ENCODE measurements at regions not wholly inside any gene's neighbourhood (a gene's known extent, or its start where the extent isn't known, plus 50 kb on each side); places are given as distances from the start of the nearest gene placed in this dataset.

- WGBS = 89% methylated on average over 2 of the region's 2 CpGs
- Histone ChIP-seq H3K27ac (ENCODE audit: low read depth in 1 of 2, low read length in 2 of 2) (no peak overlapping the region), H3K4me1 (ENCODE audit: control insufficient read depth in 4 of 4, insufficient read depth in 4 of 4, low read length in 3 of 4) (peaks cover 0 to 1% (median under 1%) of the 10 kb centered on the region in 4 donors), H3K4me3 (ENCODE audit: low read depth in 1 of 3, low read length in 3 of 3) (no peak overlapping the region), H3K36me3 (ENCODE audit: control insufficient read depth in 4 of 4, insufficient read depth in 3 of 4, low read depth in 1 of 4, low read length in 3 of 4) (no peaks in the 10 kb centered on the region), H3K9ac (ENCODE audit: low read depth in 1 of 2, low read length in 2 of 2) (no peak overlapping the region), H3K27me3 (ENCODE audit: control insufficient read depth in 4 of 4, insufficient read depth in 4 of 4, low read length in 3 of 4) (peaks cover 0 to 3% (median 0%) of the 10 kb centered on the region in 4 donors), H3K9me3 (ENCODE audit: control insufficient read depth in 4 of 4, low read length in 3 of 4) (peaks cover 0 to 2% (median under 1%) of the 10 kb centered on the region in 4 donors)
- DNase-seq (ENCODE audit: low spot score) = no peak
- TF ChIP-seq, protein P1, sequence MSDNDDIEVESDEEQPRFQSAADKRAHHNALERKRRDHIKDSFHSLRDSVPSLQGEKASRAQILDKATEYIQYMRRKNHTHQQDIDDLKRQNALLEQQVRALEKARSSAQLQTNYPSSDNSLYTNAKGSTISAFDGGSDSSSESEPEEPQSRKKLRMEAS (IDR thresholded peaks at IDR 0.05) = no peak
- TF ChIP-seq SP1 (IDR thresholded peaks at IDR 0.05) = no peak
- TF ChIP-seq, protein P2, sequence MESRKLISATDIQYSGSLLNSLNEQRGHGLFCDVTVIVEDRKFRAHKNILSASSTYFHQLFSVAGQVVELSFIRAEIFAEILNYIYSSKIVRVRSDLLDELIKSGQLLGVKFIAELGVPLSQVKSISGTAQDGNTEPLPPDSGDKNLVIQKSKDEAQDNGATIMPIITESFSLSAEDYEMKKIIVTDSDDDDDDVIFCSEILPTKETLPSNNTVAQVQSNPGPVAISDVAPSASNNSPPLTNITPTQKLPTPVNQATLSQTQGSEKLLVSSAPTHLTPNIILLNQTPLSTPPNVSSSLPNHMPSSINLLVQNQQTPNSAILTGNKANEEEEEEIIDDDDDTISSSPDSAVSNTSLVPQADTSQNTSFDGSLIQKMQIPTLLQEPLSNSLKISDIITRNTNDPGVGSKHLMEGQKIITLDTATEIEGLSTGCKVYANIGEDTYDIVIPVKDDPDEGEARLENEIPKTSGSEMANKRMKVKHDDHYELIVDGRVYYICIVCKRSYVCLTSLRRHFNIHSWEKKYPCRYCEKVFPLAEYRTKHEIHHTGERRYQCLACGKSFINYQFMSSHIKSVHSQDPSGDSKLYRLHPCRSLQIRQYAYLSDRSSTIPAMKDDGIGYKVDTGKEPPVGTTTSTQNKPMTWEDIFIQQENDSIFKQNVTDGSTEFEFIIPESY (IDR thresholded peaks at IDR 0.05) = no peak
- TF ChIP-seq REST (IDR thresholded peaks at IDR 0.05) = no peak
- no peak for TF ChIP-seq TAF1 (conservative IDR thresholded peaks at IDR 0.05)
- TF ChIP-seq NR2F2 (IDR thresholded peaks at IDR 0.05) = no peak
- no peak for TF ChIP-seq FOXA2 (IDR thresholded peaks at IDR 0.05)
- TF ChIP-seq RAD21 (IDR thresholded peaks at IDR 0.05) = no peak
- TF ChIP-seq ATF3 (IDR thresholded peaks at IDR 0.05) = no peak
- TF ChIP-seq YY1 (IDR thresholded peaks at IDR 0.05) = no peak
- no peak for TF ChIP-seq JUND (IDR thresholded peaks at IDR 0.05)
- no peak for TF ChIP-seq HNF4A (conservative IDR thresholded peaks at IDR 0.05)
- no peak for TF ChIP-seq HNF4G (IDR thresholded peaks at IDR 0.05)
Observed at GRCh38 chr12:65608319-65608916, 215.9 kb upstream of the HMGA2 start.

- Histone ChIP-seq H3K9ac (ENCODE audit: low read depth in 1 of 2, low read length in 2 of 2) (no peak overlapping the region), H3K4me1 (ENCODE audit: control insufficient read depth in 4 of 4, insufficient read depth in 4 of 4, low read length in 3 of 4) (no peaks in the 10 kb centered on the region)
- WGBS = 71% methylated on average over 4 of the region's 4 CpGs
Observed at GRCh38 chr12:65609359-65609771, 214.9 kb upstream of the HMGA2 start.

More at GRCh38 chr12:65609359-65609771, 214.9 kb upstream of the HMGA2 start:
- H3K9me3 ChIP-seq (ENCODE audit: control insufficient read depth in 4 of 4, low read length in 3 of 4) = peaks cover 0 to 2% (median under 1%) of the 10 kb centered on the region in 4 donors
- H3K4me3 ChIP-seq (ENCODE audit: low read depth in 1 of 3, low read length in 3 of 3) = no peak overlapping the region
- H3K36me3 ChIP-seq (ENCODE audit: control insufficient read depth in 4 of 4, insufficient read depth in 3 of 4, low read depth in 1 of 4, low read length in 3 of 4) = no peaks in the 10 kb centered on the region
- TF ChIP-seq TAF1 (conservative IDR thresholded peaks at IDR 0.05) (no peak), GABPA (IDR thresholded peaks at IDR 0.05 in 1 of 2, conservative IDR thresholded peaks at IDR 0.05 in 1 of 2) (no peak), HNF4A (conservative IDR thresholded peaks at IDR 0.05) (no peak), JUND (IDR thresholded peaks at IDR 0.05) (no peak), YY1 (IDR thresholded peaks at IDR 0.05) (no peak), HNF4G (IDR thresholded peaks at IDR 0.05) (no peak), SP1 (IDR thresholded peaks at IDR 0.05) (no peak), RXRA (IDR thresholded peaks at IDR 0.05) (no peak)
- TF ChIP-seq, protein P1 (IDR thresholded peaks at IDR 0.05) = no peak
- TF ChIP-seq, protein P3, sequence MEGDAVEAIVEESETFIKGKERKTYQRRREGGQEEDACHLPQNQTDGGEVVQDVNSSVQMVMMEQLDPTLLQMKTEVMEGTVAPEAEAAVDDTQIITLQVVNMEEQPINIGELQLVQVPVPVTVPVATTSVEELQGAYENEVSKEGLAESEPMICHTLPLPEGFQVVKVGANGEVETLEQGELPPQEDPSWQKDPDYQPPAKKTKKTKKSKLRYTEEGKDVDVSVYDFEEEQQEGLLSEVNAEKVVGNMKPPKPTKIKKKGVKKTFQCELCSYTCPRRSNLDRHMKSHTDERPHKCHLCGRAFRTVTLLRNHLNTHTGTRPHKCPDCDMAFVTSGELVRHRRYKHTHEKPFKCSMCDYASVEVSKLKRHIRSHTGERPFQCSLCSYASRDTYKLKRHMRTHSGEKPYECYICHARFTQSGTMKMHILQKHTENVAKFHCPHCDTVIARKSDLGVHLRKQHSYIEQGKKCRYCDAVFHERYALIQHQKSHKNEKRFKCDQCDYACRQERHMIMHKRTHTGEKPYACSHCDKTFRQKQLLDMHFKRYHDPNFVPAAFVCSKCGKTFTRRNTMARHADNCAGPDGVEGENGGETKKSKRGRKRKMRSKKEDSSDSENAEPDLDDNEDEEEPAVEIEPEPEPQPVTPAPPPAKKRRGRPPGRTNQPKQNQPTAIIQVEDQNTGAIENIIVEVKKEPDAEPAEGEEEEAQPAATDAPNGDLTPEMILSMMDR (IDR thresholded peaks at IDR 0.05; ENCODE audit: low read depth, low read length, missing input control) = no peak
- TF ChIP-seq, protein P2 (IDR thresholded peaks at IDR 0.05) = no peak
- H3K27me3 ChIP-seq (ENCODE audit: control insufficient read depth in 4 of 4, insufficient read depth in 4 of 4, low read length in 3 of 4) = peaks cover 0 to 3% (median 0%) of the 10 kb centered on the region in 4 donors
- H3K27ac ChIP-seq (ENCODE audit: low read depth in 1 of 2, low read length in 2 of 2) = no peak overlapping the region
- no peak for DNase-seq (ENCODE audit: low spot score)

Measured in liver (tissue), 8 donors.